Stimulated activated CD8-positive, alpha-beta memory T cell treated with anti-CD3 and anti-CD28 coated beads, Interleukin-4, amount 100 ng/mL, for 48 hours (primary cell): ENCODE measurements at regions not wholly inside any gene's neighbourhood (a gene's known extent, or its start where the extent isn't known, plus 50 kb on each side); places are given as distances from the start of the nearest gene placed in this dataset.

Experiments used
- DNase-seq: peaks from one replicate; pipeline ENCODE4 v3.0.0-alpha.2; 2020

DNA sequence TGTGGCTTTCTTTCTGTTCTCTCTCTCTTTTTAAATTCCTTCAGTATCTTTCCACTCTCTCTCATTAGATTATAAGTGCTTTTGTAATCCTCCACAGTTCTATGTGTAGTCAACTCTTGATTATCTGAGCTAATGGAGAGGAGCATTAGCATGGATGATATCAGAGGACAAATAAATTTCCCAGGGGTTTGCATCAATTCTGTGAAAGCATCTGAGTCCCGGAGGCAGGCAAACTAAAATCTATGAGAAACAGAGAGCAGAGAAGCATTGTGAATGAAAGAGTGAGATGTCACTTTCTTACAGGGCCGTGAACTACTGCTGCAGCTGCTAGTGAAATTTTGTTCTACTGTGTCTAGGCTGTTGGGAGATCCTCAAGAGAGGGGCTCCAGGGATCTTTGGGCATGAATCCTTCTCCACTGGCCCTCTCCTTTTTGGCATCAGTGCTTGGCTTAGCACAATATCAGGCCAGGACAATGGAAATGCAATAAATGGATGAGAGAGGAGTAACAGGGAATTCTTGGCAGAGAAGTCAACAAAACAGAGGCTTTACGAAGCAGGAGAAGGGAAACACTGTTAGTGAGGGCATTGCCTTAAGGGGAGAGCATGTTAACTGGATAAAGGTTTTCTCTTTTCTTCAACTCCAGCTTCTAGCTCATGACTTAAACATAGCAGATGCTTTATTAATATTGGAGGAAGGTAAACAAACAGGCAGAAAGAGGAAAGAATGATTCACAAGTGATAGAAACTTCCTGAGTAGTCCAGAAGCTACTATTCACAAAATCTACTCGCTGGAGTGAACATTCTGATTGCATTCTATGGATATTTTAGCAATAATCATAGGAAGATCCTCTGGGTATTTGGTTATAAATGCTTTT lies 847.0 kb upstream of the MAP3K7 start:
- DNase-seq: no peak

DNA sequence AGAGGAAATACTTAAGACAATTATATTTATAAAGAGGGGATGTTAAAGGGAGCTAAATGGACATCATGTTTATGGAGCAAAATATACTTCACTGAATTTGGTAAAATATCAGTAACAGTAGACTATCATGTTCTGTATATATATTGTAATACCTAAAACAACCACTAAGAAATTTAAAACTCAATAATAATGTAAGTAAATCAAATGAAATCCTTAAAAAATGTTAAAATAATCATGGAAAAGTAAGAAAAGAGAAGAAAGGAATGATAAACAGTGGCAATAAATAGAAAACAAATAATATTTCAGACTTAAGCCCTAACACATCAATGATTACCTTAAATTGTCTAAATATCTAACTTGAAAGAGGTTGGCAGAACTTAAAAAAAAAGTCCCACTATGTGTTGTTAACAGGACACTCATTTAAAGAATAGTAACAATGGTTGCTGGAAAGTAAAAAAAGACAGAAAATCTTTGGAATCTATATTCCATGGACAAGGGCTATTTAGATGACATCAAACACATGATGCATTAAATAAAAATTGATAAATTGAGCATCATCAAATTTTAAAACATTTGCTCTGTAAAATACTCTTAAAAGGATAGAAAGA lies 842.2 kb upstream of the MAP3K7 start:
- DNase-seq: no peak

DNA sequence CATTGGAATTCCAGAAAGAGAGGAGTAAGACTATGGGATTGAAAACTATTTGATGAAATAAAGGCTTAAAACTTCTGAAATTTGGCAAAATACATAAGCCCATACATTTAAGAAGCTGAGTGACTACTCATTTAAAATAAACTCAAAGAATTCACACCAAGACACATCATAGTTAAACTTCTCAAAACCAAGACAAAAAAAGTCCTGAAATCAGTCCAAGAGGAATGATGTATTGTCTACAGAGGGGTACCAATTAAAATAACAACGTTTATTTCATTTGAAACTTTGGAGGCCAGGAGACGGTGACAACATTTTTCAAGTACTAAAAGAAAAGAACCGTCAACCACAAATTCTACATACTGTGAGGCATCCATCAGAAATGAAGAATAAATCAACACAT lies 841.4 kb upstream of the MAP3K7 start:
- DNase-seq: no peak

DNA sequence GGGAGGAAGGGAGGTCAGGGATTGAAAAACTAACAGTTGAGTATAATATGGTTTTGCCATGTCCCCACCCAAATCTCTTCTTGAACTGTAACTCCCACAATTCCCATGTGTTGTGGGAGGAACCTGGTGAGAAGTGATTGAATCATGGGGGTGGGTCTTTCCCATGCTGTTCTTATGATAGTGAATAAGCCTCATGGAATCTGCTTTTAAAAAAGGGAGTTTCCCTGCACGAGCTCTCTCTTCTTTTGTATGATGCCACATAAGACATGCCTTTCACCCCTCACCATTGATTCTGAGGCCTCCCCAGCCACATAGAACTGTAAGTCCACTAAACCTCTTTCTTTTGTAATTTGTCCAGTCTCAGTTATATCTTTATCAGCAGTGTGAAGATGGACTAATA lies 833.4 kb upstream of the MAP3K7 start:
- DNase-seq: no peak

DNA sequence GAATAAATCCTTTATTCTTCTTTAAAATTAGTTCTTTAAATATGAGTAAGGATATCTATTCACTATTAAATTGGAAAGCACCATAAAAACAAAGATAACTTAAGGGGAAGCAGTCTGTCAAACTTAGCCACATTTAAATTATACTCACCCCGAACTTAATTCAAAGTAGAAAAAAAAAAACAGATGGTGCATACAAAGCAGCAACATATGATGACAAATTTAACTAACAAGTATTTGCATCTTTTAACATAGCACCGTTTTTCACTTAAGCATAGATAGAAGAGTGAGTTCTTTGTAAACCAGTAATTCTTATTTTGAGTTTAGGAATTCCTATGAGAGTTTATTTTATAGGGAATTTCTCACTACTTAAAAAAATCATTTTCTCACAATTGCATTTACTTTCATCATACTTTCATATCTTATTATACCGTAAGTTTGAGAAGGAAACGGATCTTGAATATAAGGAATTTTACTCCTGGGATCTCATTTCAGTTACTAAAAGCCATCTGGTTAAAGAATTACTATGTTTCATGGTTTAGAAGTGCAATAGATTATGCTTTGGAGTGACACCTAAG lies 828.2 kb upstream of the MAP3K7 start:
- no peak for DNase-seq

DNA sequence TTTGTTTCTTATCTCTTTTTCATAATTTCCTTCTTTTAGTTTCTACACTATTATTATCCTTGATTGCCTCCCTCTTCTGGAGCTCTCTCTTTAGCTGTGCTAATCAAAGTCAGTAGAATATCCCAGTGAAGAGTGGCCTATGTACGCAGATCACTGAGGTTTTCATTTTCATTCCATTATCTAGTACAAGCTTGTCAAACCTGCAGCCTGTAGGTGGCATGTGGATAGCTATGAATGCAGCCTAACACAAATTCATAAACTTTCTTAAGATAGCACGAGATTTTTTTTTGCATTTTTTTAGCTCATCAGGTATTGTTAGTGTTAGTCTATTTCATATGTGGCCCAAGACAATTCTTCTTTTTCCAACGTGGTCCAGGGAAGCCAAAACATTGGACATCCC lies 825.7 kb upstream of the MAP3K7 start:
- DNase-seq: no peak

DNA sequence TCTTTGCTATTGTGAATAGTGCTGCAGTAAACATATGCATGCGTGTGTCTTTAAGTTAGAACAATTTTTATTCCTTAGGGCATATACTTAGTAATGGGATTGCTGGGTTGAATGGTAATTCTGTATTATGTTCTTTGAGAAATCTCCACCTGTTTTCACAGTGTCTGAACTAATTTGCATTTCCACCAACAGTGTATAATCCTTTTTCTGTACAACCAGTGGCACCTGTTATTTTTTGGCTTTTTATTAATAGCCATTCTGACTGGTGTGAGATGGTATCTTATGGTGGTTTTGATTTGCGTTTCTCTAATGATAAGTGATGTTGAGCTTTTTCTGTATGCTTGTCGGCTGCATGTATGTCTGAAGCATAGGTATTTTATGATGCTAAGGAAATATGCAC lies 820.8 kb upstream of the MAP3K7 start:
- DNase-seq: no peak

DNA sequence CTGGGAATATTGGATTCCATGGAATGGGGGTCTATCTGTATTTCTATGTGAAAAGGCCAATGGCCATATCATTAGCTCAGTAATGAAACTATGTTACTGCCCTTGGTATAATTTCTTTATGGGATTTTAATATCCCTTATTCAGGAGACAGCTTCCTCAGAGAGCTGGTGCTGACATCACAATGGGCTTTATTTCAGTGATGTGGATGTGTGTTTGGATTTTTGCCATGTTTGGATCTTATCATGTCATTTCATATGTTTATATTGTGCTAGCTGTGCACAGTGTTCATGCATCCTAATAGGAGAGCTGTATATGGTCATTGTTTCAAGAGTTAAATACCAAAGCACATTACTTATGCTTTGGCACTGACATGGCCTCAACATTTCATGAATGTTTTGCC lies 806.1 kb upstream of the MAP3K7 start:
- no peak for DNase-seq

DNA sequence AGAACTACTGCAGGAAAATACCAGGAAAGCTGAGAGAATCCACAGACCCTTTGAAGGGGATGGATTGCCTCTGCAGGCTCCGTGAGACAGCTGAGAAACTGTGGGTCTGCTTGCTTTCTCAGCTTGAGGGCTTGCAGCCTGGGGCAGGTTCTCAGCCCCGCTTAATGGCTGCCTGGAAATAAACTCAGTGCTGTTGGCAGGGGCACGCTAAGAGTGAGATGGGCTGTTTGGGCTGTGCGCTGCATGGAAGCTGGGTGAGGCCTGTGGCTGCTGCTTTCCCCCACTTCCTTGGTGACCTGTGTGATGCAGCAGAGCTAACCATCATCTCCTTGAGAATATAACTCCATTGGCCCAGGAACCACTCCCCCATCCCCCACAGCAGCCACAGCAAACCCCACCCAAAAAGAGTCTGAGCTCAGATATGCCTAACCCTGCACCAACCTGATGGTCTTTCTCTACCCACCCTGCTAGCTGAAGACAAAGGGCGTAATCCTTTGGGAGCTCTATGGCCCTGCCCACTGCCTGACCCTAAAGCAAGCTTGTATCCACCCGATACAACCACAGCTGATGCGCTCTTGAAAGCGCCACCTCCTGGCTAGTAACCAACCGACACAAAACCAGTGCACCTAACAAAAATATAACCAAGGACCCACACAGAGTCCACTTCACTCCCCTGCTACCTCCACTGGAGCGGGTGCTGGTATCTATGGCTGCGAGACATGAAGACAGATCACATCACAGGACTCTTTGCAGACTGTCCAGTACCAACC lies 800.6 kb upstream of the MAP3K7 start:
- DNase-seq: no peak

DNA sequence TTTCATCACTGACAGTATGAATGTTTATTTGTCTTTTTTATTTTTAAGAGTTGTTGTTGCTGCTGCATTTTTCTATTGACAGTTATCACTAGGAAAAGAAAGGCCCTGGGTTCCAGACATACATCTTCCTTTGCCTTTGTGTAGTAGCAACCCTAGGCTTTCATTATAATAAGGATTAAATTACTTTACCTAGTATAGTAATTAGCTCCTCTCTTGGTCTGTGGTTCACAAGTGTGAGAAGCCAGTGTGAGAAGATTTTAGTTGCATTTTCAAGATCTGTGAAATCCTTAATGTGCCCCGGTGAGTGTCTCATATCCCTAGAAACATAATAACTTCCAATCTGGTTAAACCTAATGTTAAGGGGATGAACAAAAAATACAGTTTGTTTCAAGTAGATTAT lies 799.3 kb upstream of the MAP3K7 start:
- no peak for DNase-seq

DNA sequence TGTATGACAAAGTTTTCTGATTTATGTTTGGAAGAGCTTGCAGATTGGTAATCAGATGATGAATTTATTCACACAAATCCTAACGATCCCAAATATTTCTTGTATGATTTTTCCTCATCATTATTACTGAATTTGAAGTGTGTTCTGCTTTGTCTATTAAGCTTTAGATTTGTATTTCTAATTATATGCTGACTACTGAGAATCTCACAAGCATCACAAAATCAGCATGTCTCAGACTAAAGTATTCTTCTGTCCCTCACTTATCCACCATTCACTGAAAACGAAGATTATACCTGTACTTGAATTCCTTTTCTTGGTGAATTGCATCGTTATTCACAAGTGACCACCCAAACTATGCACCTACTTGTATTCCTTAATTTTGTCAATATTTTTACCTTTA lies 796.3 kb upstream of the MAP3K7 start:
- DNase-seq: no peak

DNA sequence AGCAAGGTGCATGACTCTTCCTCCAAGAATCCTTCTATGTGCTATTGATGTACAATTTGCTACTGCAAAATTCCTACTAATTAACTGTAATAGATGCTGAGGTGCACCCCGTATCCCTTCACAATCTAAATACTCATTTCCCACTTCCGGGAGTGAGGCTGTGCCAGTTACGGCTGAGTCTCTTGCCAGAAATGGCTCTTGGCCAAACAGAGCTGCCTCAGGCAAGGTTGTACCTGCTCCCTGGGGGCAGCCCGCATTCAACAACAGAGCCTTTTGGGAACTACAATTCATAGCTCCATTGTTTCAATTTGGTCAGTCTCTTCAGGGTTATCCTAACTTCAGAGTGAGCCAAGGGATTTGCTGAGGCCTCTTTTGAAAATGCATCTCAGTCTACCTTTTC lies 789.8 kb upstream of the MAP3K7 start:
- DNase-seq: no peak

DNA sequence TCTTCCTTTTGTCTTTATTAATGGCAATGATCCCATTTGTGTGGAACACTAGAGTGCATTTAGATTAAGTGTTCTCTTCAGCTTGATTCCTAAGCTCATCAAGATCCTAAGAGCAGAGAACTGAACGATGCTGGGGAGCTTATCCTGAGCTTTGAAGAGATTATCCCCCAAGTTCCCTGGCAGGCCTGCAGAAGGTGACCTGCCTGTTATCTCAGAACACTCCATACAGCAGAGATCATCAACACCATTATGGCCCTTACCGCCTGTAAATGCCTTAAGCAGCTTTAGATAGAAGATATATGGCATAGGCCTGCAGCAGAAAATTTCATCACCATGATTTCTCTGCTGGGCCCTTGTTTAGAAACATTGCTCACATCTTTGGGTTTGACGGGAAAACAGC lies 779.9 kb upstream of the MAP3K7 start:
- no peak for DNase-seq

DNA sequence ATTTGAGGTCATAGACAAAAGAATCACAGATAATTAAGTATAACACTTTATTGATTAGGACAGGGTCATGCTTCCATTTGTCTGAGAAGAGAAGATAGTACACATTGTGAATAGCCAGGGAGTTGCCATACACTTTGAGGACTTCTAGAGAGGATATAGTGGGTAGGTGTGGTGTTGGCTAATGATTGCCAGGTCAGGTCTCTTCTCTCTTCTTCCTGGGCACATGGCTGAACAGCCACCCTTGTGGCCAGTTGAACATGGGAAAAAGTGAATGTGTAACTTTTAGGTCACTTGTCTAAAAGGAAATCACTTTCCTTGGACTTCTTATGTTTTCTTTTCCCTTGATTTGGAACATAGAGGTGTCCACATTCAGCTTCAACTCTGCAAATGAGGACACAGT lies 772.1 kb upstream of the MAP3K7 start:
- DNase-seq: no peak

DNA sequence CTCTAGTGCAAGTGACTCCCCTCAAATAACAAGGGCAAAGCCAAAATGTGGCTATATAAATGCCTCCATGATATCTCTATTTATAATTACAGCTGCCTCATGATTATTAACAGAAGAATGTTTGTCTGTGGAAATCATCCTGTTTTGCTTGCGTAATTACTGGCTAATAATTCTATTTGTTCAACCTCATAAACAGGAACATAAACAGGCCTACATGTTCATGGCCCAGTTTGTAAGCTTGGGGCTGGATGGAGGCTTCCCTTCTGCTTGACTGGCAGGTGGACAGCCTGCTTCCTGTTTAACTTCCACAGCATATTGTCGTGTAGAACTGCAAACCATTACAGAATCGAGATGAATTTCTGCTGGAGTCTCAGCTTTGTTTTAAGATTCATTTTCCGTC lies 766.0 kb upstream of the MAP3K7 start:
- DNase-seq: no peak

DNA sequence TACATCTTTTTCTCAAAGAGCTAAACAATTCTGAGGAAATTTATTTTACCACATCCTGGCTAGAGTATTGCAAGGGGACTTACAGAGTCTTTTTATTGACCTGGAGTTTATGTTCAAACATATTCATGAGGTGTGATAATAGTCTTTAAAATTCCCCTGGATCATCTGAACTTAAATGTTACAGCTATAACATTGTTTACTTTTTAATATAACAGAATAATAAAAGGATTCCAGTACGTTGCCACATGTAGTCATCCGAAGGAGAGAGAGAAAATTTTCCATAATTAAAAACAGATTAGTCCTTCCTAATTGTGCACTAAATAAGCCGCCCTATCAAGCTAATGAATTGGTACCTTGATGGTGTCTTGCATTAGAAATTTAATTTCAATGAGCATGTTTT lies 765.4 kb upstream of the MAP3K7 start:
- DNase-seq: no peak

DNA sequence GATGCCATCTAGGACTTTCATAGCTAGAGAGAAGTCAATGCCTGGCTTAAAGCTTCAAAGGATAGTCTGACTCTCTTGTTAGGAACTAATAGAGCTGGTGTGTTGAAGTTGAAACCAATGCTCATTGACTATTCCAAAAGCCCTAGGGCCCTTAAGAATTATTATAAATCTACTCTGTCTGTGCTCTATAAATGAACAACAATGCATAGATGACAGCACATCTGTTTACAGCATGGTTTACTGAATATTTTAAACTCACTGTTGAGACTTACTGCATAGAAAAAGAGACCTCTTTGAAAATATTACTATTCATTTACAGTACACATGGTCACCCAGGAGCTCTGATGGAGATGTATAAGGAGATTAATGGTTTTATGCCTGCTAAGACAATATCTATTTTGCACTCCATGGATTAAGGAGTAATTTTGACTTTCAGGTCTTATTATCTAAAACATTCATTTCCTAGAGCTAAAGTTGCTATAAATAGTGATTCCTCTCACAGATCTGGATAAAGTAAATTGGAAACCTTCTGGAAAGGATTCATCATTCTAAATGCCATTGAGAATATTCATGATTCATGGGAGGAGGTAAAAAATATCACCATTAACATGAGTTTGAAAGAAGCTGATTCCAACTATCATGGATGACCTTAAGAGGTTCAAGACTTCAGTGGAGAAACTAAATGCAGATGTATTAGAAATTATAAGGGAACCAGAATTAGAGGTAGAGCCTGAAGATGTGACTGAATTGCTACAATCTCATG lies 763.5 kb upstream of the MAP3K7 start:
- DNase-seq: no peak

DNA sequence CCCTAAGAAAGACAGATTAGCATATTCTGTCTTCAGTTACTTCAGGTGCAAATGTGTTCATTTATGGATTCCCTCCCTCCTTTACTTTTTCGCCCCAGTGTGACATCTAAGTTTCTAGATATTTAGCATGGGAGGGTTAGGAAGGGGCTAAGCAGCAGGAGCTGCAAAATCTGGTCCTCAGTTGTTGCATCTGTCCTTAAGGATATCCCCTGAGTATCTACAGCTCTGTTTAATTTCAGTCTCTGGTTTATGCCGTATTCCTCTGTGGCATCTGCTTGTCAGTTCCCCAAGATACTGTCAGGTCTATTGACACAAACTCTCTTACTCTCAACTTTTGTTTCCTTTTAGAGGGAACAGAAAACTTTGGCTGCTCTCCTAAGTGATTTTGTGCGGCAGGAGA lies 754.6 kb upstream of the MAP3K7 start:
- DNase-seq: no peak

DNA sequence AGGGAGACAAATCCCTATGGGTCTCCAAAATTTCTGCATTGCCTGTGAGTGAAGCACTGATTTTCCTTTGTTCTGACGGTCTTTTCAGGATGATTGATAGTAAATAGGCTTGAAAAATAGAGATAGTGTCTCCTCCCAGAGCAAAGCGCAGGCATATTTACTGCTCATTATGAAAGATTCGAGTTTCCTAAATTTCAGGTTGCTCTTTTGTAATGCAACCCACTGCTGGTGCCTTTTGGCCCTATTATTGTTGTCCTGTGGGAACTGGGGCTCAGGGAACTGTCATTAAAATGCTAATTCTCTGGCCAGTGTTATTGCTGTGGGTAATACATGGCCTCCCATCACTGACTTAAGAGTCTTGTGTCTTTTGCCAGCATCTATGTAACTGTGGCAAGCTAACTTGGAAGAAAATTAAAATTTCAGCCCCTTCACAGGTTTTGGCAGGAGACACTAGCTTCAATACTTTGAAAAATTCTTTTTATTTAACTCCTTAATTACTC lies 754.1 kb upstream of the MAP3K7 start:
- no peak for DNase-seq

DNA sequence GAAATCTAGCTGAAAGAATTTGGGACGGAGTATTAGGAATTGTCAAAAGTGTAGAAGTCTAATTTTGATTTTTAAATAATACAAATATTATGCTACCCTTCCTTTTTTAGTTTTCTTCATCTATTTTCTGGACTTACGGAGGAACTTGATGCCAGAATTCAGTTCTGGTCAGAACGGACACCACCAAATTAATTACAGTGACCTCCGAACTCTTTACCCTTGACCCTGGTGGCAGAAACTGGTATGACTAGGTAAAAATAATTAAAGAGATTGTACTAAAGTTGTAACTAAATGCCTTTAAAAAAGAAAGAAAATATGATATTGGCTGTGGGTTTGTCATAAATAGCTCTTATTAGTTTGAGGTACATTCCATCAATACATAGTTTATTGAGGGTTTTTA lies 751.1 kb upstream of the MAP3K7 start:
- no peak for DNase-seq

DNA sequence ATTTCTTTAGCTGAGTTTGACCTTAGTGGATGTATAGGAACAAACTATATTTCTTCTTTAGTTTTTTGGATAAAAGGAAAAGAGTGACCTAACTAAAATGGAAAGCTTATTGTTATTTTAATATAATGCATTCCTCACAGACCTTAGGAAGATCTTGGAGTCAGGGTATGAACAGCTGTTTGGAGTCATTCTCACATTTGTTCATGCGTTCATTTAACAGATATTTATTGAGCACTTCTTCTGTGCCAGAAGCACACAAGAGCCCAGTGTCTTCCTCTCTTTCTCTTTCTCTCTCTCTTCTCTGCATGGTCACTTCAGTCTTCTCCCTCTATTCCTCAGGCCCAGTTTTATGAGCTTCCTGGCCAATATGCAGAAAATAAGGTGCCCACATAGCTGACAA lies 744.0 kb upstream of the MAP3K7 start:
- no peak for DNase-seq

DNA sequence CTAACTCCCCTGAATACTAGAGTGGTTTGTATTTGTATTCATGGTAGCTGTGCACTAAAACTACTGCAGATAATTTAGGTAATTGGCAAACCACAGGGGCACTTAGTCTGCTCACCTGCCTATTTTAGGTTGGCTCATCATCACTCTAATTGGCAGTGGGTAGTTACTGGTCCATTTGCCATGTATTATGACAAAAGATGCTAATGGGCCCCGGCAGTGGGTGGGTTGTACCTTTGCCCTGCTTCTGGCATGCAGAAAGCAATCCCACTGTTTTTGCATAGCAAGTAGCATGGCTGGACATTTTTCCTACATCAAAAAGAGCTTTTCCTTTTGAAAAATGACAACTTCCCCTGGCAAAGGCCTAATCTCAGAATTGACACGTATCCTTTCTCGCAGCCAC lies 741.4 kb upstream of the MAP3K7 start:
- DNase-seq: no peak

DNA sequence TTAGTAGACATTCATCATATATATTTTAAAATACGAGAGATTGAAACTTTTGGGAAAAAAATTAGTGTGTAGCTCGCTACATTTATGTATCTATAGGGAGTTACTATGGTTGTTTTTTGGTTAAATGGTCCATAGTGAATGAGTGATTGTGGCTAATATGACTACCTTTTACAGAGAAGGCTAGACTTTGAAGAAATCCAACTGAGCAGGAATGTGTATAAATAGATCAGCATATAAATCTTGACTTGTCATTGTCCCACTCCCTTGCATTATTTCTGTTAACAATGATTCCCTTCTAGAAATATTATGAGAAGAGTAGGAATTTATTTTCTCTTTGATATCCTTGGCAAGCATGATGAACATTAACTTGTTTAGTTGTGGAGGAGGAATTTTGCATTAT lies 737.8 kb upstream of the MAP3K7 start:
- no peak for DNase-seq
